ENCODE measurements at regions not wholly inside any gene's neighbourhood (a gene's known extent, or its start where the extent isn't known, plus 50 kb on each side); places are given as distances from the start of the nearest gene placed in this dataset.

DNA sequence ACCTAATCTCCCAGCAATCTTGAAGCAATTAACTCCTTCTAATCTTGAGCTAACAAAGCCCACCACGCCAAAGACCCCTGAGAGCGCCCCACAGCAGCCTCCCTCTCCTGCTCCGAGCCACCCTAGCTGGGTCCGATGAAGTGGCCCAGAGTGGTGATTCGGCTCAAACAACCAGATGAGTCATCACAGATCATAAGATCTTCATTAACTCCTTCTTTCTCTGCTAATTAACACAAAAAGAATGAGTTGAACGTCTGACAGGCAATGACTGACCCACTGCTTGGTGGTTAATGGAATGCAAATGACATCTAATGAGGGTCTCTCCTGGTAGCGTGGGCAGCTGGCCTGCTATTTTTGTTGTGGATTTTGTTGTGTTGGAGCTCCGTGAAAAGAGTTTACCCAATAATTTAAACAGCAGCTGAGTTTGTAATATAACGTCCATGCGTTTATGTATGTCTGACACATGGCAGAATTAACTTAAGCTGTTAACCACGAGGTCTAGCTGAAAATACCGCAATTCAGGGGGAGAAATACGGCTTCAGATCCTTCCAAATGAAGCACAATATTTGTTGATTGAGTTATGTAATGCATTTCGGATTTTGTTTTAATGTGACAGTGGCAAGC lies 161.4 kb downstream of the RAB11FIP2 start:
- in situ Hi-C loops (cut with HindIII; ENCODE audit: low sequenced_read_pairs): no loop called here
- DNase-seq (ENCODE audit: low spot score): no peak

DNA sequence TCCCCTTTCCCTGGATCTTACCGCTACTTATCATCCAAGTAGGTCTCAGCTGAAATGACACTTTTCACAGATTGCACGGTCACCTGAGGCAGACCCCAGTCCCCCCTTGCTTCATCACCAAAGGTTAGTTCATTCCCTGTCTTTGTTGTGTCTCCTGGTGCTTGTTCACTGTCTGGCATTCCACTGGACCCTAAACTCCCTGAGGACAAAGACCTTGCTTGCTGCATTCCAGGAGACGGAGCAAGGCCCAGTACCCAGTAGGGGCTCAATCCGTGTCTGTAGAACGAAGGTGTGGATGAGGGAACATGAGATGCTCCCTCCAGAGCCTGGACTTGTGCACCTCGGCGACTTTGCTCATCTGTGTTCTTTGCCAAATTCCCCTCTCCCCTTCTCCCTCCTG lies 160.0 kb downstream of the RAB11FIP2 start:
- no peak for DNase-seq (ENCODE audit: low spot score)
- in situ Hi-C loops (cut with HindIII; ENCODE audit: low sequenced_read_pairs): no loop called here

DNA sequence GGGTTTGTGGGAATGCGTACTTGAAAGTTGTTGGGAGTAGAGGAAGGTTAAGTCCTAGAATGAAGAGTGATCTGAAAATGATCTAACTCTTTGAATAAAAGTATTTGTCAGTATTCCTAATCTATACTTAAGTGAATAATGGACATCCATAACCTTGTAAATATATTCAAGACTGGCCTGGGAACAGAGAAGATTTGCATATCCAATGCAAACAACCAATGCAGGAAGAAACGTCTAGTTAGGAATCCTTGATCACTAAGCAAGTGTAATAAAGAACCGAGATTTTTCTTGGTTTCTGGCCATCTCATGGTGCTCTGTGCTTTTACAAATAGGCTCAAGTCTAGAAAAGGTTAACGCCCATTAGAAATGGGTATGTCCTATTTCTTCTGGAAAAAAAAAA lies 157.1 kb downstream of the RAB11FIP2 start:
- DNase-seq (ENCODE audit: low spot score): no peak
- in situ Hi-C loops (cut with HindIII; ENCODE audit: low sequenced_read_pairs): no loop called here

DNA sequence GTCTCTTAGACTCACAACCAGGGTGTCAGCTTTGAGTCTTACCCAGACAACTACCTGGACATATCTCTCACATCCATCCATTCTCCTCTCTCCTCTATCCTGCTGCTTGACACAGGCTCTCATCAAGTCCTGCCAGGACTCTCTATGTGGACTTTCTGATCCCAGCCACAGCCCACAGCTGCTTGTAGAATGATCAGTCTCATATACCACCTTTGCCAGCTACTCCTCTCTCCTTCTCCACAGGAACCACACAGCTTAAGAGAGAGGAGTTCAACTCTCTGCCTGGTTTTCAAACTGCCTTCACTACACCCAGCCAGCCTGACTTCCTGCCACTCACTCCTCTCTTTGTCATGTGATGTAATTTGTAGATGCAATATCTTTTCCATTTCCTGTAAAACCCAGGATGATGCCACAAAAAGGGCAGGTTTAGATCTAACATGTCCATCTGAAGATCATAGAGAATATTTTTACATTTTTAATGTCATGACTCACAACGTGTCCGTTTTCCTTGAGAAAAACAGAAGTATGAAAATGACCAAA lies 154.0 kb downstream of the RAB11FIP2 start:
- no peak for DNase-seq (ENCODE audit: low spot score)
- in situ Hi-C loops (cut with HindIII; ENCODE audit: low sequenced_read_pairs): no loop called here

DNA sequence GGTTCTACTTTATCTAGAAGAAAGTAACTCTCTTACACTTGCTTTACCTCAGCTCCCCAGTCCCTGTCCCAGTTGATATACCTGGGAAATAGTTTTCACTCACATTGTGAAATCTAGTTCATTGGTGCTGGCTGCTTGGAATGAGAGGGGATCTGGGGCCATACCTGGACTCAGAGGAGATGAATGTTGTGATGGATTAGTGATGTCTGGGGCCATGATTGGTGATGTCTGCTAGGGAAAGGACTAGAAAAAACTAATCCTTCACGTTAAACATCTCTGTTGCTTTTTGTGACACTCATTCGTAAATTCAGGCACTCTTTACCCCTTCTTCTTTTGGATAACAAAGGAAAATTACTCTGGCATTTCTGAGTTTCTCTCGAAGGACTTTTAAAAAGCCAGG lies 152.4 kb downstream of the RAB11FIP2 start:
- DNase-seq (ENCODE audit: low spot score): no peak
- in situ Hi-C loops (cut with HindIII; ENCODE audit: low sequenced_read_pairs): no loop called here

DNA sequence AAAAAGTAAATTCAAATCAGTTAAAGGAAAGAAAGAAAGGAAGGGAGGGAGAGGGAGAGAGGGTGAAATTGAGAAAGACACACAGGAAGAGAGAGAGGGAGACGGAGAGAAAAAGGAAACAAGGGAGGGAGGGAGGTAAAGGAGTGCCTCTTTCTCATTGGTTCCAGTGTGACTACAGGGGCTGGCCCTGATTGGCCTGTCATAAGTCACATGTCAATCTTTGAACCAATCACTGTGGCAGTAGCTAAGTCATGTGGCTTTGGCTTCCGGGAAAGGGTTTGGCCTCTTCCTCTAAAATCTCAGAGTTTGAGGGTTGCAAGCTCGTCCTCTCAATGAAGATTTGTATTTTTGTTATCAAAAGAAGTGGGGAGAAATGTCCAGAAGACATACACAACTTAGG lies 150.2 kb downstream of the RAB11FIP2 start:
- in situ Hi-C loops (cut with HindIII; ENCODE audit: low sequenced_read_pairs): no loop called here
- no peak for DNase-seq (ENCODE audit: low spot score)

DNA sequence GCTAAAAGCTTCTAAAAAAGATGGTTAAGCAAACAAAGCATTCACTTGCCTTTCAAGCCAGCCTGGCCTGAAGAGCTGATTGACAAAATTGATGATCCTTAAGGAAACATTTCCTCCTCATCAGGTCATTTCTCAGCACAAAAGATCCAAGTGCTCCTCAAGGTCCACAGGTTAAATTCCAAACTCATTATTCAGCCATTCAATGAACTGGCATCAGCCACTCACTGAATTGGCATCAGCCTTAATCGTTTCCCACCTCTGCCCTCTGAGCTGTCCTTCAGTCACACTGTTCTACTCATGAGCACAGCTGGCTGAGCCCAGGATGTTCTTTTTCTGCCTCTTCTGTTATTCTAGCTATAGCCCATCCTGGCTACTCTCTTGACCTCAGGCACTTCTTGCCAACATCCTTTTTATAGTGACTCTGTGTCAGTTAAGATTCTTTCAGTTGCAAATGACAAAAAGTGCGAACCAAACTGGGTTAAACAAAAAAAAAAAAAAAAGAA lies 147.5 kb downstream of the RAB11FIP2 start:
- in situ Hi-C loops (cut with HindIII; ENCODE audit: low sequenced_read_pairs): no loop called here
- no peak for DNase-seq (ENCODE audit: low spot score)

DNA sequence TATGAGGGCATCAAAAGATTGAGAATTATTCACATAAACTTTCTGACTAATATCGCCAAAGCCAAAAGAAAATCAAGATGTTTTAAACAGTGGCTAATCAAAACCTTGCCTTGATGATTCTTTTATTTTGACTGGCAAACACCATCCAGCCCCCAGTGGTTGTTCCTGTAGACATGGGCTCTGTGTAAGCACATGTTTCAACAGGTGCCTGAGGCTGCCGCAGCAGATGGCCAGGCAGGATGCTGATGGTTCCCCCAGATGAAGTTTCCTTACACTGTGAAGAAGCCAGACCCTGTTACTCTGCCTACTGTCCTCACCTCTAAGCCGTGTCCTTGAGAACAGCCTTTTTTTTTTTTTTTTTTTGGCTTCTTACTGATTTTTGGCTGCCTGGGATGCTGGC lies 146.5 kb downstream of the RAB11FIP2 start:
- in situ Hi-C loops (cut with HindIII; ENCODE audit: low sequenced_read_pairs): no loop called here
- no peak for DNase-seq (ENCODE audit: low spot score)

DNA sequence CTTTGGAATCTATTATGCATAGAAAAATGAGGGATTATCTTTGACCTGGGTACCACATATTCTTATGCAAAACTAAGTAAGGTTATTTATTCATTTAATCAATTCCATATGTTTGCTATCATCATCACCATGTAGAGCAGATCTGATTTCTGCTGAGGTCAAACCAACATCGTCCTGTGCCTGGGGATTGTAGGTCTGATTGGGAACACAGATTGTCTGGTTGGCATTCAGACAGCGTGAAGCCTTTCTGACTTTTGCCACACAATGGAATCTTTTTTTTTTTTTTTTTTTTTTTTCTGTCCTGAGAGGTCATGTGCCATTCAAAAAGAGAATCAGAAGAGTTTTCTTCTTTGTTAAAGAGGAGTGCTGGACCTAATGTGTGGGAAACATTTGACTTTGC lies 142.9 kb downstream of the RAB11FIP2 start:
- DNase-seq (ENCODE audit: low spot score): no peak
- in situ Hi-C loops (cut with HindIII; ENCODE audit: low sequenced_read_pairs): no loop called here

DNA sequence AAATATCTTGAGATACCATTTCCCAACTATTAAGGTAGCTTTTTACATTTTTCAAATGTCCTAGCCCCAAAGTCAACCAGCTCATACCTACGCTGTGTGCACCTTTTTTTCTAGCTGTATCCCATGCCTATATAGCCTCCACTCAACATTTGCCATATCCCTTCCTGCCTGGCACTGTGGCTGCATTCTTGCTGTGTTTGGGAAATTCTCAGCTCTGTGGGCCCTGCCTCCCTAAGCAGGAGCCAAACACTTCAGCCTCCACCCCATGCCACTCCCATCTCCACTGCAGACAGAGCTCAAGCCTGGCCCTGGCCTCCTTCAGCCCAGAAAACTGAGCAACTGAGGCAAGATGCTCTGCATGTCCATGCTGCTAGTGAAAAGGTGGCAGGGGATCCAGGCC lies 141.3 kb downstream of the RAB11FIP2 start:
- in situ Hi-C loops (cut with HindIII; ENCODE audit: low sequenced_read_pairs): no loop called here
- DNase-seq (ENCODE audit: low spot score): no peak

DNA sequence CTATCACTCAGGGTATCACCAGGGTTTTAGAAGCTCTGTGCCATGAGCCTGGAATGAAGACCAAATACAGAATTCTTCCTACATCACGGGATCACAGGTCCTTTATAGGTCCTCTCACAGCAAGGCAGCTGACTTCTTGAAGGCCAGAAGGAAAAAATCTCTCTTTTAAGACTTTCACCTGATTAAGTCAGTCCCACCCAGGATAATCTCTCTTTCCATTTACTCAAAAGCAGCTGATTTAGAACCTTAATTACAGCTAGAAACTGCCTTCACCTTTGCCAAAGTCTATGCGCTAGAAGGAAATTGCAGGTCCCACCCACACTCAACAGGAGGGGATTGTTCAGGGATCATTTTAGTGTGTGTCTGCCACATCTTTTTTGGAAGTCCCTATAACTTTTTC lies 135.1 kb downstream of the RAB11FIP2 start:
- in situ Hi-C loops (cut with HindIII; ENCODE audit: low sequenced_read_pairs): no loop called here
- no peak for DNase-seq (ENCODE audit: low spot score)

DNA sequence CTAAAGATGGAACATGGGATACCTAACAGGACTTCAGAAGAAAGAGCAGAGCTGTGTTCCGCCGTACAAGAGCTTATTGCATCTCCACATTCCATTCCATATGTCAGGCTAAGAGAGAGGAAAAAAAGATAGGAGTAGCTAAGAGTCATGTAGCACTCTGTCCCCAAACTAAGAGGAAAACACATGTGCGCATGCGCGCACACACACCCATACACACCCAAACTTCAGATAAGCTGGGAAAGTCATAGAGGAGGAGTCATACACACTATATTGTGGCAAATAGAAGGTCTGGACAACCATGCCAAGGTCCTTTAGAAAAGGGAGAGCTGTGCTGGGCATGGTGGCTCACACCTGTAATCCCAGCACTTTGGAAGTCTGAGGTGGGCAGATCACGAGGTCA lies 132.4 kb downstream of the RAB11FIP2 start:
- in situ Hi-C loops (cut with HindIII; ENCODE audit: low sequenced_read_pairs): no loop called here
- DNase-seq (ENCODE audit: low spot score): no peak

DNA sequence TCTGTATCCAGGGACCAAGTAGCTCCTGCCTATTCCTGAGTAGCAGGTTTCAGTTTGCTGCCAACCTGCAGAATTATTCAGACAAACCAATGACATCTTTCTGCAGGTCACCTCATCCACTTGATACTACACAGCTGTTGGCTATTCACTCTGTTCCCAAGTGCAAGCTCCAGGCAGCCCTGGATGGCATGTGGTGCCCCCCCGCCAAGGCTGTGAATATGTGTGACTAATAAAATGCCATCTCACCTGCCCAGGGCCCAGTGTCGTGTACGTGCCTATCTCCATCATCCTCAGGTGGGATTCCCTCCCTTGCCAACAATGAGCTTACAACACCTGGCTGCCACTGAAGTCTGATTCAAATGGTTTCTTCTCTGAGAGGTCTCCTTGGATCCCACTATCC lies 125.8 kb downstream of the RAB11FIP2 start:
- in situ Hi-C loops (cut with HindIII; ENCODE audit: low sequenced_read_pairs): no loop called here
- no peak for DNase-seq (ENCODE audit: low spot score)

DNA sequence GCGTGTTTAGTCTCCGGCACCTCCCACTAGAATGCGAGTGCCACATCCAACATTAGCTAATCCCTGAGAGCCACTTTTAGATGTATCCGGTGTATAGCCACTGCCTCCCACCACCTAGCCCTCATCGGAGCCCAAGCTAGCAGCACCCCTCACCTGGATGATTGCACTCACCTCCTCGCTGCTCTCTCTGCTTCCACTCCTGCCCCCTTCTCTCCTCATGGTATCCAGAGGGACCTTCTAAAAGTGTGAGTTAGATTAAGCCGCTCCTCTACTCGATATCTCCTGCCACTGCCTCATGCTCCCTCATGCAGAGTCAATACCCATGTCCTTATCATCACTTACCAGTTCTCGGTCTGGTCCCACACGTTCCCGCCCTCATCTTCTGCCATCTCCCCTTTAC lies 125.3 kb downstream of the RAB11FIP2 start:
- in situ Hi-C loops (cut with HindIII; ENCODE audit: low sequenced_read_pairs): no loop called here
- DNase-seq (ENCODE audit: low spot score): no peak

DNA sequence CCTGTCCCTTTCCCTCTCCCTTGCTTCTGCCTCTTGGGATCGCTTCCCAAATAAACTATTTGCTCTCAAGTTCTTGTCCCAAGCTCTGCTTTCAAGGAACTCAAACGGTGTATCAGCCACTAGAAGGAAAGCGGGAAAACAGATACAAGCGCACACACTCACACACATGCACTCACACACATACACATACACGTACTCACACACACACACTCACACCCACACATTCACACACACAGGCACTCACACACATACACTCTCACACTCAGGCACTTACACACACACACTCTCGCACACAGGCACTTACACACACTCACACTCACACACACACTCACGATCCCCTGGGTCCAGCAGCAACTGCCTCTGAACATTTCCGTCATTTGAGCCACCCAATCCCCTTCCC lies 121.9 kb downstream of the RAB11FIP2 start:
- no peak for DNase-seq (ENCODE audit: low spot score)
- in situ Hi-C loops (cut with HindIII; ENCODE audit: low sequenced_read_pairs): no loop called here

DNA sequence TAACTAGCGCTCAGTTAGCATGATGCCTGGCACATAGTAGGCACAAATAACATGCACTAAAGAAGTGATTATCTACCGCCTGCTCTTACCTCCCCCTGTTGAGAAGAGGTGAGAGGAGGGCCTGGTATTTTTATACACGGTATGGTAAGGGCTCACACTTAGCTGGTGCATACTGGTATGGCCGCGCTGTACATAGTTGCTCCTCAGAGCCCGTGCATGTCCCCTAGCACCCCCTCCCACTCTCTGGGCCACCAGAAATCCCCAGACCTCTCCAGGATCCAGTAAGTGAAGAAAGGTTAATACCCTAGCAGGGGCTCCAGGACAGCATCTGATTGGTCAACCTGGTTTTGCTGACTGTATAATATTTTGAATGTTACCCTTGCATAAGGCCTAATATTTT lies 121.4 kb downstream of the RAB11FIP2 start:
- DNase-seq (ENCODE audit: low spot score): no peak
- in situ Hi-C loops (cut with HindIII; ENCODE audit: low sequenced_read_pairs): no loop called here

DNA sequence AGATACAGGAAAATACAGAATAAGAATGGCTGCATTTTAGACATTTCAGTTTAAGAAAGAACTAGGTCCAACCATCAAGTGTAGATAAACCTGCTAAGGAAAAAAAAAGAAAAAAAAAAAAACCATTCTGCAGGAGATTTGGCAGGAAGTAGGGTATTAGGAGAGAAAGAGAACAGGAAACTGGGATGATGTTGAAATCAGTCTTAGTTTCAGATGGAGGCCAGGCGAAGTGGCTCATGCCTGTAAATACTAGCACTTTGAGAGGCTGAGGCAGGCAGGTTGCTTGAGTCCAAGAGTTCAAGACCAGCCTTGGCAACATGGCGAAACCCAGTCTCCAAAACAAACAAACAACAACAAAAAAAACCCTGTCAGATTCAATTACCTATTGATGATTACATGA lies 120.2 kb downstream of the RAB11FIP2 start:
- no peak for DNase-seq (ENCODE audit: low spot score)
- in situ Hi-C loops (cut with HindIII; ENCODE audit: low sequenced_read_pairs): no loop called here

DNA sequence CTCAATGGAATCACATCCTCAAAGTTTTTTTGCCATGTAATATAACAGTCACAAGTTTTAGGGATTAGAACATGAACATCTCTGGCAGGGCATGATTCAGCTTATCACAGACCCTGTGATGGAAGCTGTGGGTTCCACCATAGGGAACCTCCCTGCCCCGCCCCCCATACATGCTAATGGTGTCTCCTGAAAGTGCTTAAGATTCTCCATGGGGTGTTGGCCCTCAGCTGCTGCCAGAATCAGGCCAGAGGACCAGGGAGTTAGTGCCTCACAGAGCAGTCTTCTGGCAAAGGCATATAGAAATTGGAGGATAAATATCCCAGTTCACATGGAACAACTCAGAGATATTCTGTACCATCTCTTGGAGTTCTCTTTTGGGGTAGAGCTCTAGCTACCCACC lies 119.4 kb downstream of the RAB11FIP2 start:
- no peak for DNase-seq (ENCODE audit: low spot score)
- in situ Hi-C loops (cut with HindIII; ENCODE audit: low sequenced_read_pairs): no loop called here

DNA sequence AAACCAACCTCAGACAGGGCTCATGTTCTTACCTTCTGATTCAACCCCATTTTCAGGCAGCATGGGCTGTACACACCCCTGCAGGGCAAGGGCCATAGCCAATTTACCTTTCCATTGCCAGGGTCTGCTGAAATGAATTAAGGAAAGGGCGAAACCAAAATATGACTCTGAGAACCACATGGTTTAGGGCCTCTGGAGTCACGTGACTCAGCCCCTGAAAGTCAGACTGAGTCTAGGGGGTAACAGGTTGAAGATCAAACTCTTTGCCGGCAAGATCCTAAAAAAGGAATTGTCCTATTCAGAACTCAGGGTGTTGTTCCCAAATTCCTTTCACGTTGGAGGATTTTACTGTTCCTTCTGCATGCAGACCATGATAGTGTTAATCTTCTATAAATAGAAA lies 118.9 kb downstream of the RAB11FIP2 start:
- in situ Hi-C loops (cut with HindIII; ENCODE audit: low sequenced_read_pairs): no loop called here
- no peak for DNase-seq (ENCODE audit: low spot score)

DNA sequence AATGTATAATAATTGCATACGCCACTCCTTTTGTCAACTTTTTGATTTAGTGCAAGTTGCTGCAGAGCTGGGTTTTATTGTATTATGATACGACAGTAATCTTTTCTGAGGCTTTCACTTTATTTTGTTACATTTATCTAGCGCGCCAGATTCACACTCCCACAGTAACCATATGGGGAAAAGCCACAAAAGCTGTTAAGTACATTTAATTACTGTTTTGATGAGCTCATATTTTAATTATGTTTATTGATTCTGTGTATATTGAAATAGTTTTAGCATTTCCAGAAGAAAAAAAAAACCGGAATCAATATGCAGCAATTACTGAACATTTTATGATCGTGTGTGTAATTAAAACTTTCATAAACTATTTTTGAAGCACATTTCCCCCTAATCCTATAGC lies 118.5 kb downstream of the RAB11FIP2 start:
- in situ Hi-C loops (cut with HindIII; ENCODE audit: low sequenced_read_pairs): no loop called here
- no peak for DNase-seq (ENCODE audit: low spot score)

DNA sequence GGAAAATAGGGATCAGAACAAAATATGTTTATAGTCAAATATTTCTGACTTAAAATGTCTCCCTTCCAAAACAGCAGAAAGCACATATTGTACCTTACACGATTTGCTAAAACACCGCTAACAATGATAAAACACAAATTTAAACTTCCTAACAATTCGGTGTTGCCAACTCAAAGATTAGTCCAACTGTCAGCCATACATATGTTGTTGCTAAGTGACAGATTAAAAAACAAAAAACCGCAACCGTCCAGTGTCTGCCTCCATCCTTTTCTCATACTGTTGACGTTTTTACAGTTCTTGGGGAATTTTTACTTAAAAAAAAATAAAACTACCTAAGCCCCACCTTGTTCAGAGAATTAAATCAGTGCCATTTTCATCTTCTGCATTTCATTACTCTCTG lies 118.0 kb downstream of the RAB11FIP2 start:
- DNase-seq (ENCODE audit: low spot score): no peak
- in situ Hi-C loops (cut with HindIII; ENCODE audit: low sequenced_read_pairs): no loop called here

Measured in G401 (cell line).